Left ventricle myocardium inferior (tissue), 1 donor: ENCODE measurements at regions not wholly inside any gene's neighbourhood (a gene's known extent, or its start where the extent isn't known, plus 50 kb on each side); places are given as distances from the start of the nearest gene placed in this dataset.

Experiments
- DNase-seq: peaks from one replicate; pipeline ENCODE4 v3.0.0-alpha.2; 2020
- H3K27ac ChIP-seq: fragments of 200-600 bp; replicated peaks from 2 replicates; pipeline ENCODE4 v1.8.0; 2021
- H3K27me3 ChIP-seq: fragments of 200-600 bp; 2 replicates; pipeline ENCODE4 v1.8.0; 2021; ENCODE audit warnings: low read depth
- H3K36me3 ChIP-seq: fragments of 200-600 bp; 2 replicates; pipeline ENCODE4 v1.8.0; 2021
- H3K4me1 ChIP-seq: fragments of 200-600 bp; 2 replicates; pipeline ENCODE4 v1.8.0; 2021
- H3K4me3 ChIP-seq: fragments of 200-600 bp; 2 replicates; pipeline ENCODE4 v1.8.0; 2021; ENCODE audit warnings: mild to moderate bottlenecking, moderate library complexity
- H3K9me3 ChIP-seq: fragments of 200-600 bp; replicated peaks from 2 replicates; pipeline ENCODE4 v1.8.0; 2021
- CTCF ChIP-seq: fragments of 200-600 bp; IDR thresholded peaks from 2 replicates; pipeline ENCODE4 v1.8.0; 2021; ENCODE audit warnings: antibody characterized with exemption, mild to moderate bottlenecking, borderline replicate concordance
- intact Hi-C: fragments of 100-400 bp; cut with micrococcal nuclease; formaldehyde crosslinking; loops from one replicate; pipeline ENCODE4 v1.11.0; 2022
- donor health status: DM: no; HTN: yes; CAD: no; lungs with severe emphysema.

- DNase-seq, result no peak
- H3K9me3 ChIP-seq, result peaks cover 19% of the 10 kb centered on the region
- H3K27me3 ChIP-seq, result no peaks in the 10 kb centered on the region
- H3K4me3 ChIP-seq, result no peak overlapping the region
- TF ChIP-seq CTCF, result no peak
- H3K36me3 ChIP-seq, result no peaks in the 10 kb centered on the region
- H3K27ac ChIP-seq, result no peak overlapping the region
- intact Hi-C loops, result no loop called here
- H3K4me1 ChIP-seq, result no peaks in the 10 kb centered on the region
Observed at GRCh38 chr1:239617731-239618130, 231.4 kb downstream of the CHRM3 start.

GRCh38 chr1:239619190-239619589 is 232.8 kb downstream of the CHRM3 start:
- H3K27me3 ChIP-seq, result no peaks in the 10 kb centered on the region
- H3K27ac ChIP-seq, result no peak overlapping the region
- no peak for TF ChIP-seq CTCF
- intact Hi-C loops, result no loop called here
- H3K9me3 ChIP-seq, result peaks cover 23% of the 10 kb centered on the region
- no peak overlapping the region for H3K4me3 ChIP-seq
- DNase-seq, result no peak
- H3K4me1 ChIP-seq, result no peaks in the 10 kb centered on the region
- no peaks in the 10 kb centered on the region for H3K36me3 ChIP-seq

GRCh38 chr1:239630767-239631166 is 244.4 kb downstream of the CHRM3 start:
- intact Hi-C loops, result no loop called here
- Histone ChIP-seq H3K4me1 (no peaks in the 10 kb centered on the region), H3K27me3 (no peaks in the 10 kb centered on the region), H3K4me3 (no peak overlapping the region), H3K9me3 (no peaks in the 10 kb centered on the region), H3K27ac (no peak overlapping the region), H3K36me3 (no peaks in the 10 kb centered on the region)
- TF ChIP-seq CTCF, result no peak
- DNase-seq, result no peak

- Histone ChIP-seq H3K27me3 (no peaks in the 10 kb centered on the region), H3K27ac (no peak overlapping the region), H3K4me3 (no peak overlapping the region), H3K36me3 (no peaks in the 10 kb centered on the region), H3K9me3 (no peaks in the 10 kb centered on the region), H3K4me1 (no peaks in the 10 kb centered on the region)
- TF ChIP-seq CTCF, result no peak
- DNase-seq, result no peak
- intact Hi-C loops, result no loop called here
Observed at GRCh38 chr1:239633432-239633831, 247.1 kb downstream of the CHRM3 start.

- TF ChIP-seq CTCF, result no peak
- Histone ChIP-seq H3K27ac (no peak overlapping the region), H3K36me3 (no peaks in the 10 kb centered on the region), H3K27me3 (no peaks in the 10 kb centered on the region), H3K4me3 (no peak overlapping the region), H3K9me3 (no peaks in the 10 kb centered on the region), H3K4me1 (no peaks in the 10 kb centered on the region)
- DNase-seq, result no peak
- intact Hi-C loops, result no loop called here
Observed at GRCh38 chr1:239635276-239635675, 248.9 kb downstream of the CHRM3 start.

- DNase-seq, result no peak
- H3K27me3 ChIP-seq, result no peaks in the 10 kb centered on the region
- no peaks in the 10 kb centered on the region for H3K9me3 ChIP-seq
- H3K27ac ChIP-seq, result no peak overlapping the region
- H3K36me3 ChIP-seq, result no peaks in the 10 kb centered on the region
- no peak overlapping the region for H3K4me3 ChIP-seq
- no peak for TF ChIP-seq CTCF
- intact Hi-C loops, result no loop called here
- no peaks in the 10 kb centered on the region for H3K4me1 ChIP-seq
Observed at GRCh38 chr1:239636347-239636746, 250.0 kb downstream of the CHRM3 start.
